MM.1S (cell line): ENCODE measurements at regions not wholly inside any gene's neighbourhood (a gene's known extent, or its start where the extent isn't known, plus 50 kb on each side); places are given as distances from the start of the nearest gene placed in this dataset.
"Not testable (repeated sequence)": the region's sequence is repeated elsewhere in the genome, so short reads cannot be mapped to it uniquely, and the experiment has no call there.

Experiments
- DNase-seq: peaks from one replicate; pipeline ENCODE4 v3.0.0-alpha.2; 2015
- H2AFZ ChIP-seq: fragments of 300-600 bp; sonication (generic); 2 replicates; pipeline ENCODE4 v1.6.0; 2016; ENCODE audit warnings: antibody characterized with exemption, low read length
- H3F3A ChIP-seq: fragments of 300-600 bp; sonication (generic); 2 replicates; pipeline ENCODE4 v1.6.1; 2016; ENCODE audit warnings: mild to moderate bottlenecking, antibody characterized with exemption, low read length, moderate library complexity, mixed read lengths; ENCODE audit not compliant: insufficient read depth
- H3K27ac ChIP-seq: fragments of 300-600 bp; sonication (generic); 2 replicates; pipeline ENCODE4 v1.5.1; 2016; ENCODE audit warnings: mild to moderate bottlenecking, low read length
- H3K27me3 ChIP-seq: fragments of 300-600 bp; sonication (generic); replicated peaks from 2 replicates; pipeline ENCODE4 v1.6.0; 2016; ENCODE audit warnings: low read length; ENCODE audit not compliant: insufficient read depth
- H3K36me3 ChIP-seq: fragments of 300-600 bp; sonication (generic); replicated peaks from 2 replicates; pipeline ENCODE4 v1.6.1; 2016; ENCODE audit warnings: mild to moderate bottlenecking, low read length, mixed read lengths; ENCODE audit not compliant: insufficient read depth
- H3K4me1 ChIP-seq: fragments of 300-600 bp; sonication (generic); 2 replicates; pipeline ENCODE4 v1.6.1; 2016; ENCODE audit warnings: low read length, mixed read lengths
- H3K4me2 ChIP-seq: fragments of 300-600 bp; sonication (generic); 2 replicates; pipeline ENCODE4 v1.6.0; 2016; ENCODE audit warnings: low read depth, low read length
- H3K4me3 ChIP-seq: fragments of 300-600 bp; sonication (generic); 2 replicates; pipeline ENCODE4 v1.5.1; 2016; ENCODE audit warnings: low read length, mixed read lengths
- H3K79me2 ChIP-seq: fragments of 300-600 bp; sonication (generic); 2 replicates; pipeline ENCODE4 v1.6.1; 2016; ENCODE audit warnings: mixed run types, low read length, mixed read lengths
- H3K9ac ChIP-seq: fragments of 300-600 bp; sonication (generic); 2 replicates; pipeline ENCODE4 v1.6.1; 2016; ENCODE audit warnings: low read length, mixed read lengths
- H3K9me2 ChIP-seq: fragments of 300-600 bp; sonication (generic); replicated peaks from 2 replicates; pipeline ENCODE4 v1.6.1; 2016; ENCODE audit warnings: mild to moderate bottlenecking, low read length, mixed read lengths; ENCODE audit not compliant: insufficient read depth
- H3K9me3 ChIP-seq: fragments of 300-600 bp; sonication (generic); replicated peaks from 2 replicates; pipeline ENCODE4 v1.6.1; 2016; ENCODE audit warnings: mild to moderate bottlenecking, low read length, mixed read lengths; ENCODE audit not compliant: insufficient read depth
- H4K20me1 ChIP-seq: fragments of 300-600 bp; sonication (generic); 2 replicates; pipeline ENCODE4 v1.6.1; 2016; ENCODE audit warnings: mild to moderate bottlenecking, low read length, moderate library complexity, mixed read lengths; ENCODE audit not compliant: insufficient read depth
- CTCF ChIP-seq: fragments of 300-600 bp; sonication (generic); IDR thresholded peaks from 2 replicates; pipeline ENCODE4 v1.5.1; 2016; ENCODE audit warnings: antibody characterized with exemption, low read length, mixed read lengths
- EZH2 ChIP-seq: fragments of 300-600 bp; sonication (generic); optimal IDR thresholded peaks from 2 replicates; pipeline ENCODE3; 2017; ENCODE audit warnings: low read depth, mild to moderate bottlenecking, antibody characterized with exemption, low read length, mixed read lengths
- EZH2phosphoT487 ChIP-seq: fragments of 300-600 bp; sonication (generic); IDR thresholded peaks from 2 replicates; pipeline ENCODE4 v1.6.1; 2018; ENCODE audit warnings: antibody characterized with exemption, low read length

GRCh38 chr2:203636588-203637470 lies 69.6 kb upstream of the CD28 start:
- H3K9ac ChIP-seq, result no peak overlapping the region
- H3K27ac ChIP-seq, result no peak overlapping the region
- no peak for DNase-seq

GRCh38 chr2:203637471-203638167 lies 68.8 kb upstream of the CD28 start:
- Histone ChIP-seq H3K4me3 (no peak overlapping the region), H3K79me2 (no peaks in the 10 kb centered on the region), H3K27ac (no peak overlapping the region), H3K9me3 (no peaks in the 10 kb centered on the region), H4K20me1 (no peaks in the 10 kb centered on the region), H3K4me1 (peaks cover 10% of the 10 kb centered on the region), H3K27me3 (no peaks in the 10 kb centered on the region), H3K9me2 (no peaks in the 10 kb centered on the region), H3K9ac (no peak overlapping the region), H2AFZ (0 out of 2 replicates have a peak overlapping the region, but pooled peaks have one; percentile 4), H3K36me3 (no peaks in the 10 kb centered on the region), H3F3A (no peaks in the 10 kb centered on the region), H3K4me2 (no peak overlapping the region)
- DNase-seq, result no peak
- TF ChIP-seq EZH2phosphoT487, result no peak
- no peak for TF ChIP-seq EZH2
- no peak for TF ChIP-seq CTCF

More at GRCh38 chr2:203636588-203637470, 69.6 kb upstream of the CD28 start:
- Histone ChIP-seq H3K4me2 (no peak overlapping the region), H3F3A (no peaks in the 10 kb centered on the region), H3K36me3 (no peaks in the 10 kb centered on the region), H3K4me1 (peaks cover 10% of the 10 kb centered on the region), H3K4me3 (no peak overlapping the region), H3K27me3 (no peaks in the 10 kb centered on the region), H3K9me3 (no peaks in the 10 kb centered on the region), H3K9me2 (no peaks in the 10 kb centered on the region), H4K20me1 (no peaks in the 10 kb centered on the region), H3K79me2 (no peaks in the 10 kb centered on the region), H2AFZ (no peak overlapping the region)
- no peak for TF ChIP-seq EZH2phosphoT487
- no peak for TF ChIP-seq EZH2
- no peak for TF ChIP-seq CTCF

GRCh38 chr2:203641865-203642264 lies 64.6 kb upstream of the CD28 start:
- H3F3A ChIP-seq, H3K27ac ChIP-seq, DNase-seq, H2AFZ ChIP-seq, H3K4me3 ChIP-seq, H3K79me2 ChIP-seq, H3K4me1 ChIP-seq, H3K4me2 ChIP-seq, H3K36me3 ChIP-seq, H3K9ac ChIP-seq, H3K27me3 ChIP-seq, H3K9me2 ChIP-seq, H4K20me1 ChIP-seq, H3K9me3 ChIP-seq: not testable (repeated sequence)

- not testable (repeated sequence) for H3K79me2 ChIP-seq, H3K36me3 ChIP-seq, H2AFZ ChIP-seq, H3K9me3 ChIP-seq, H4K20me1 ChIP-seq, H3K27me3 ChIP-seq, H3K4me2 ChIP-seq, H3K9me2 ChIP-seq, H3K27ac ChIP-seq, H3F3A ChIP-seq, H3K4me3 ChIP-seq, H3K4me1 ChIP-seq, H3K9ac ChIP-seq, DNase-seq
Observed at GRCh38 chr2:203642841-203643240, 63.6 kb upstream of the CD28 start.
